OCI-LY1 (cell line): ENCODE measurements at regions not wholly inside any gene's neighbourhood (a gene's known extent, or its start where the extent isn't known, plus 50 kb on each side); places are given as distances from the start of the nearest gene placed in this dataset.

ENCODE experiments used
- H2AFZ ChIP-seq: fragments of 200-600 bp; sonication (generic), shearing (Covaris generic); 2 replicates; pipeline ENCODE4 v1.6.0; 2014; ENCODE audit warnings: antibody characterized with exemption, mild to moderate bottlenecking, low read length
- H3F3A ChIP-seq: fragments of 200-600 bp; sonication (generic), shearing (Covaris generic); 2 replicates; pipeline ENCODE4 v1.6.0; 2014; ENCODE audit warnings: mild to moderate bottlenecking, antibody characterized with exemption, low read length, moderate library complexity; ENCODE audit not compliant: insufficient read depth
- H3K27ac ChIP-seq: fragments of 200-600 bp; sonication (generic); 2 replicates; pipeline ENCODE4 v1.5.1; 2014; ENCODE audit warnings: low read length, mixed run types, mild to moderate bottlenecking, low read depth; ENCODE audit not compliant: poor library complexity, severe bottlenecking
- H3K27me3 ChIP-seq: fragments of 200-600 bp; sonication (generic); 2 replicates; pipeline ENCODE4 v1.6.0; 2014; ENCODE audit warnings: antibody characterized with exemption, mild to moderate bottlenecking, low read length, moderate library complexity; ENCODE audit not compliant: insufficient read depth
- H3K36me3 ChIP-seq: fragments of 200-600 bp; sonication (generic); 2 replicates; pipeline ENCODE4 v1.6.1; 2014; ENCODE audit warnings: mild to moderate bottlenecking, antibody characterized with exemption, low read length, moderate library complexity, mixed read lengths; ENCODE audit not compliant: insufficient read depth
- H3K4me1 ChIP-seq: fragments of 200-600 bp; sonication (generic); 2 replicates; pipeline ENCODE4 v1.5.1; 2014; ENCODE audit warnings: mild to moderate bottlenecking, low read length, moderate library complexity; ENCODE audit not compliant: insufficient read depth, severe bottlenecking
- H3K4me2 ChIP-seq: fragments of 200-600 bp; sonication (generic), shearing (Covaris generic); 2 replicates; pipeline ENCODE4 v1.6.1; 2014; ENCODE audit warnings: low read length
- H3K4me3 ChIP-seq: fragments of 200-600 bp; sonication (generic); 2 replicates; pipeline ENCODE4 v1.5.1; 2014; ENCODE audit warnings: low read length, low read depth, mild to moderate bottlenecking, mixed read lengths; ENCODE audit not compliant: poor library complexity, severe bottlenecking
- H3K79me2 ChIP-seq: fragments of 200-600 bp; shearing (Covaris generic); 2 replicates; pipeline ENCODE4 v1.6.1; 2016; ENCODE audit warnings: mixed run types, low read length, mixed read lengths; ENCODE audit not compliant: insufficient read depth
- H3K9ac ChIP-seq: fragments of 200-600 bp; sonication (generic), shearing (Covaris generic); 2 replicates; pipeline ENCODE4 v1.6.1; 2014; ENCODE audit warnings: mild to moderate bottlenecking, low read length, mixed read lengths
- H3K9me2 ChIP-seq: fragments of 200-600 bp; sonication (generic), shearing (Covaris generic); 2 replicates; pipeline ENCODE4 v1.6.1; 2014; ENCODE audit warnings: low read depth, mild to moderate bottlenecking, low read length, mixed read lengths
- H3K9me3 ChIP-seq: fragments of 200-600 bp; shearing (Covaris generic); 2 replicates; pipeline ENCODE4 v1.6.1; 2014; ENCODE audit warnings: low read length, mixed read lengths
- H4K20me1 ChIP-seq: fragments of 200-600 bp; sonication (generic), shearing (Covaris generic); 2 replicates; pipeline ENCODE4 v1.6.0; 2016; ENCODE audit warnings: mild to moderate bottlenecking, low read length; ENCODE audit not compliant: insufficient read depth
- EZH2 ChIP-seq: fragments of 200-600 bp; sonication (generic), shearing (Covaris generic); IDR thresholded peaks from 2 replicates; pipeline ENCODE4 v1.8.0; 2017; ENCODE audit warnings: borderline replicate concordance, mixed run types, mild to moderate bottlenecking, antibody characterized with exemption, low read length, moderate library complexity, mixed read lengths
- TF ChIP-seq, protein P1 (sequence below): fragments of 200-600 bp; sonication (generic), shearing (Covaris generic); IDR thresholded peaks from 2 replicates; pipeline ENCODE4 v1.5.1; 2017; ENCODE audit warnings: mild to moderate bottlenecking, antibody characterized with exemption, low read length, moderate library complexity, mixed read lengths

DNA sequence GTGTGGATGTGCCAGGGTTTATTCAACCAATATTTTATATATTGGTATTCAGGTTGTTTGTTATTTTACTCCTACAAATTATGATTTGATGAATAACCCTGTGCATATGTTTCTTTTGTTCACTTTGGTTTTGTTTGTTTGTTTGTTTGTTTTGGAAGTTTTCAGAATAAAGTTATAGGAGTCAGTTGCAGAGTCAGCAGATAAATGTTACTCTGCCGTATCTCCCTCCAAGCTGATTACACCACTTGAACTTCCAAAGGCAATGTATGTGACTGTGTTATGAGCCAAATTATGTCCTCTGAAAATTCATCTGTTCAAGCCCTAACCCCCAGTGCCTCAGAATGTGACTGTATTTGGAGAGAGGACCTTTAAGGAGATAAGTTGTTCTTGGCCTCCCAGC lies 497.5 kb downstream of the TNS1 start:
- Histone ChIP-seq H3K27ac (no peak overlapping the region), H2AFZ (no peak overlapping the region), H3K9me3 (no peaks in the 10 kb centered on the region), H3K27me3 (no peaks in the 10 kb centered on the region), H3K79me2 (no peaks in the 10 kb centered on the region), H3K4me2 (no peak overlapping the region), H3K36me3 (no peaks in the 10 kb centered on the region), H3K9ac (no peak overlapping the region), H3K9me2 (no peaks in the 10 kb centered on the region), H3K4me3 (no peak overlapping the region), H3F3A (no peaks in the 10 kb centered on the region), H3K4me1 (no peaks in the 10 kb centered on the region), H4K20me1 (no peaks in the 10 kb centered on the region)
- TF ChIP-seq, protein P1, sequence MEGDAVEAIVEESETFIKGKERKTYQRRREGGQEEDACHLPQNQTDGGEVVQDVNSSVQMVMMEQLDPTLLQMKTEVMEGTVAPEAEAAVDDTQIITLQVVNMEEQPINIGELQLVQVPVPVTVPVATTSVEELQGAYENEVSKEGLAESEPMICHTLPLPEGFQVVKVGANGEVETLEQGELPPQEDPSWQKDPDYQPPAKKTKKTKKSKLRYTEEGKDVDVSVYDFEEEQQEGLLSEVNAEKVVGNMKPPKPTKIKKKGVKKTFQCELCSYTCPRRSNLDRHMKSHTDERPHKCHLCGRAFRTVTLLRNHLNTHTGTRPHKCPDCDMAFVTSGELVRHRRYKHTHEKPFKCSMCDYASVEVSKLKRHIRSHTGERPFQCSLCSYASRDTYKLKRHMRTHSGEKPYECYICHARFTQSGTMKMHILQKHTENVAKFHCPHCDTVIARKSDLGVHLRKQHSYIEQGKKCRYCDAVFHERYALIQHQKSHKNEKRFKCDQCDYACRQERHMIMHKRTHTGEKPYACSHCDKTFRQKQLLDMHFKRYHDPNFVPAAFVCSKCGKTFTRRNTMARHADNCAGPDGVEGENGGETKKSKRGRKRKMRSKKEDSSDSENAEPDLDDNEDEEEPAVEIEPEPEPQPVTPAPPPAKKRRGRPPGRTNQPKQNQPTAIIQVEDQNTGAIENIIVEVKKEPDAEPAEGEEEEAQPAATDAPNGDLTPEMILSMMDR: no peak
- TF ChIP-seq EZH2: no peak

DNA sequence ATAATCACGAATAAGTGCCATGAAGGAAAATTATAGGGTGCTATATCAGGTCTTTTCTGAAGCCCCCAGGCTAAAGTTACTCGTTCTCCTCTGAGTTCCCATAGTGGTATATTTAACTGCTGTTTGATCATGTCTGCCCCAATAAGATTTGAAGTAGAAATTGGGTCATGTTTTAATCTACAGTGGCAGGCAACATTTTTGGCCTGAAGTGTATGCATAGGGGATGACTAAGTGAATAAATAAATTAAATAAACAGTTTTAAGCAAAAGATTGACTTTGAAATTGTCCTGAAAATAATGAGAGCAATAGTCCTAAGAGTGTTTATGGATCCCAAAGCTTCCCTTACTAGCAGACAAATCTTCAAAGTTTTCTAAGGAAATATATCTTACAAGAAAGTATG lies 500.9 kb downstream of the TNS1 start:
- H3K9ac ChIP-seq: no peak overlapping the region
- H3K4me3 ChIP-seq: no peak overlapping the region
- no peak overlapping the region for H2AFZ ChIP-seq
- H3K79me2 ChIP-seq: no peaks in the 10 kb centered on the region
- H3K9me2 ChIP-seq: no peaks in the 10 kb centered on the region
- no peaks in the 10 kb centered on the region for H3F3A ChIP-seq
- H3K27me3 ChIP-seq: no peaks in the 10 kb centered on the region
- H3K27ac ChIP-seq: no peak overlapping the region
- H3K36me3 ChIP-seq: no peaks in the 10 kb centered on the region
- no peaks in the 10 kb centered on the region for H3K9me3 ChIP-seq
- no peaks in the 10 kb centered on the region for H3K4me1 ChIP-seq
- TF ChIP-seq, protein P1: no peak
- no peak for TF ChIP-seq EZH2
- H4K20me1 ChIP-seq: no peaks in the 10 kb centered on the region
- H3K4me2 ChIP-seq: no peak overlapping the region

DNA sequence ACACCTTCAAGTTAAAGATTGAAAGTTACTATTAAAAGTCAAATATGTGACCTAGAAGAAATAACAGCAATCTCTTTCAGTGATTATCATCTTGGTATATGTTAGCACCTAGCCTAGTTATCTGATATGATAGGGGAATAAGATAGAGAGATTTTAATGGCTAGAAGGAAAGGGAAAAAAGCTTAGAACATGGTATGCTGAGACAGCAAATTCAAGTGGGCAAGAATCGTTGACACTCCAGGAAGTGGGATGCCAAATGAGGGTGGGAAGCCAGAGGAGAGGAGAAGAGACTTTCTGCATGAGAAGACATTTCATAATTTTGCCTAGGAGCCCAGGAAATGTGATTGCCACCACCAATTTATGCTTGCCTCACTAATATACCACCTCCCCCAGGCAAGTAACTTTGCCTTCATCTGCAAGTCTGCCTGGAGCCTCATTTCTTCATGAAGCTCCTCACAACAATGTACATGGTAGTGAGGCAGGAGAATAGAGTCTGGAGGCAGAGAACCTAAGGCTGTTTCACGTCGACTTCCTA lies 504.9 kb downstream of the TNS1 start:
- H3K4me3 ChIP-seq: no peak overlapping the region
- no peaks in the 10 kb centered on the region for H3F3A ChIP-seq
- no peak overlapping the region for H3K4me2 ChIP-seq
- no peaks in the 10 kb centered on the region for H3K9me2 ChIP-seq
- no peaks in the 10 kb centered on the region for H3K27me3 ChIP-seq
- no peak overlapping the region for H3K27ac ChIP-seq
- H3K36me3 ChIP-seq: no peaks in the 10 kb centered on the region
- no peaks in the 10 kb centered on the region for H3K9me3 ChIP-seq
- H3K9ac ChIP-seq: no peak overlapping the region
- H3K79me2 ChIP-seq: no peaks in the 10 kb centered on the region
- no peaks in the 10 kb centered on the region for H3K4me1 ChIP-seq
- TF ChIP-seq, protein P1: no peak
- no peak for TF ChIP-seq EZH2
- no peak overlapping the region for H2AFZ ChIP-seq
- no peaks in the 10 kb centered on the region for H4K20me1 ChIP-seq
